ENCODE measurements at regions not wholly inside any gene's neighbourhood (a gene's known extent, or its start where the extent isn't known, plus 50 kb on each side); places are given as distances from the start of the nearest gene placed in this dataset.

DNA sequence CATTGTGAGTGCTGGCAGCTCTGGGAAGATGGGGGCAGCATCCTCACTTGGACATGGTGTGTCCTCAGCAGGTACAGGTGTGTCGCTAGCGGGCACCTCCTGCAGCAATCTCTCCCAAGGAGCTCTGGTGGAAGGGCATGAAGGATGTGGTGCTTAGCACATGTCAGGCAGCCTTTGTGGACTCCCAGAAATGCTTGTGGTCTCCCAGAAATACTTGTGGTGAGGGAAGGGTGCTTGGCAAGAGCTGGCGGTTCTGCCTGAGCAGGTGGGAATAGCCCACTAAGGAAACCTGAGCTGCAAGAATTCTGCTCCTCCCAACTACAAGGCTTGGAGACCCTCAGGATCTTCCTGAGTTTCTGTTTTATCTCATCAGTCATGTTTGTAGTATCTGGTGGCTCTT lies 371.6 kb downstream of the PRDM2 start:
- 92% methylated on average over 3 of the region's 3 CpGs for WGBS (ENCODE audit: insufficient coverage)
- Histone ChIP-seq H3K36me3 (ENCODE audit: control insufficient read depth, insufficient read depth, low read length) (no peaks in the 10 kb centered on the region), H3K27me3 (ENCODE audit: control insufficient read depth, insufficient read depth, low read length) (no peaks in the 10 kb centered on the region), H3K4me3 (ENCODE audit: low read depth, low read length) (no peak overlapping the region), H3K27ac (ENCODE audit: low read depth, low read length) (no peak overlapping the region), H3K4me1 (ENCODE audit: control insufficient read depth, insufficient read depth, low read length) (no peaks in the 10 kb centered on the region), H3K9me3 (ENCODE audit: control insufficient read depth, insufficient read depth, low read length) (peaks cover 2% of the 10 kb centered on the region)
- DNase-seq (ENCODE audit: low read depth in 4 of 6, low spot score in 6 of 6), result no peak

DNA sequence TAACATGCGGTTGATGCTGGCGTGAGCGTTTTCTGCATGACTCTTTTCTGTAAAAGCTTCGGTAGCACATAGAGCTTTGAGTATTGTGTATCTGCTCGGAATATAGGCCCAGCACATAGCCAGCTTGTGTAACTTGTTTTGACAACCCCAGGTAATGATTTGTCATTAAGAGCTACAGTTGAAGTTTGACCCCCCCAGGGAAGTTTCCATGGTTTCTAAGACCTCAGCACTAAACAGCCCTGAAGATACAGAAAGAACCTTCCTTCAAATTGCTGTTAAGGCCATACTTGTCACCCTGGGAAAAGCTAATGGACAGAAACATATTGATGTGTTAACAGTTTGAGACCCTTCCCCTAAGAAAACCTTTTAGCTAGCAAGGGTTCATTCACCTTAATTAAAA lies 380.7 kb downstream of the PRDM2 start:
- WGBS (ENCODE audit: insufficient coverage), result 89% methylated on average over 4 of the region's 5 CpGs
- Histone ChIP-seq H3K27ac (ENCODE audit: low read depth, low read length) (no peak overlapping the region), H3K36me3 (ENCODE audit: control insufficient read depth, insufficient read depth, low read length) (no peaks in the 10 kb centered on the region), H3K4me1 (ENCODE audit: control insufficient read depth, insufficient read depth, low read length) (peaks cover 3% of the 10 kb centered on the region), H3K9me3 (ENCODE audit: control insufficient read depth, insufficient read depth, low read length) (peaks cover 2% of the 10 kb centered on the region), H3K4me3 (ENCODE audit: low read depth, low read length) (no peak overlapping the region), H3K27me3 (ENCODE audit: control insufficient read depth, insufficient read depth, low read length) (no peaks in the 10 kb centered on the region)
- DNase-seq (ENCODE audit: low read depth in 4 of 6, low spot score in 6 of 6), result peak in 1 of 6 donors; percentile 79

DNA sequence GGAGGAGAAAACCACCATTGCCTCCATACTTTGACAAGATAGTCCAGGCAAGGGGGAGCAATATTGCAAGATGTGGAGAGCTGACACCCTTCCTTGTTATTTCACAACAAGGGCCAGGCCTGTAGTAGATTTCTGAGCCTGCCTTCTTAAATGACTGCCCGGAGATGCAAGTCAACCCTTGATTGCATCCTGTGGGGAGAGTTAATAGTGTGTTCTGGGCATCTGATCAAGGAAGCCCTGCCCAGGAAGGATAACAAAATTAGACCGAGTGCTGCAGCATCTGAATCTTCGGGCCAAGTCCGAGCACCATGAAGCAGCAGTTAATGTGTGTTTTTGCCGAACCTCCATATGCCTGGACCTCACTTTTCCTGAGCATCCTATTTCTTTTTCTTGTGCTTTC lies 382.3 kb downstream of the PRDM2 start:
- H3K4me1 ChIP-seq (ENCODE audit: control insufficient read depth, insufficient read depth, low read length), result peaks cover 3% of the 10 kb centered on the region
- 54% methylated on average over 5 of the region's 5 CpGs for WGBS (ENCODE audit: insufficient coverage)
- H3K36me3 ChIP-seq (ENCODE audit: control insufficient read depth, insufficient read depth, low read length), result no peaks in the 10 kb centered on the region
- no peak overlapping the region for H3K27ac ChIP-seq (ENCODE audit: low read depth, low read length)
- no peak overlapping the region for H3K4me3 ChIP-seq (ENCODE audit: low read depth, low read length)
- DNase-seq (ENCODE audit: low read depth in 4 of 6, low spot score in 6 of 6), result no peak
- no peaks in the 10 kb centered on the region for H3K27me3 ChIP-seq (ENCODE audit: control insufficient read depth, insufficient read depth, low read length)
- no peaks in the 10 kb centered on the region for H3K9me3 ChIP-seq (ENCODE audit: control insufficient read depth, insufficient read depth, low read length)

DNA sequence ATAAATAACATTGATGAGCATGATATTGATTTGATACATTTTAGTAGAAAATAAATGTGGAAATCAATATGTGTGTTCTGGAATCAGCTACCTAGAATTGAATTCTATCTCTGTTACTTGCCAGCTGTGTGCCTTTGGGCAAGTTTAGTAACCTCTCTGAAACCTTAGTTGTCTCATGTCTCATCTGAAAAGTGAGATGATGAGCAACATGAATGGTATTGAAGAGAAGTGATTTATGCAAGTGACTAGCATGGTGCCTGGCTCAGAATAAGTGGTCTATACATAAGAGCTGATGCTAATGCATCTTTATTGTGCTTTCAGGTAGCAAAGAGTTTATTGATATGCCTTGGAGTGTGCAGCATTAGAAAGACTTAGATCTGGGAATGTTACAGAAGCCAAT lies 383.3 kb downstream of the PRDM2 start:
- Histone ChIP-seq H3K4me1 (ENCODE audit: control insufficient read depth, insufficient read depth, low read length) (peaks cover 3% of the 10 kb centered on the region), H3K36me3 (ENCODE audit: control insufficient read depth, insufficient read depth, low read length) (no peaks in the 10 kb centered on the region), H3K27ac (ENCODE audit: low read depth, low read length) (no peak overlapping the region), H3K9me3 (ENCODE audit: control insufficient read depth, insufficient read depth, low read length) (no peaks in the 10 kb centered on the region), H3K4me3 (ENCODE audit: low read depth, low read length) (no peak overlapping the region), H3K27me3 (ENCODE audit: control insufficient read depth, insufficient read depth, low read length) (no peaks in the 10 kb centered on the region)
- no peak for DNase-seq (ENCODE audit: low read depth in 4 of 6, low spot score in 6 of 6)

DNA sequence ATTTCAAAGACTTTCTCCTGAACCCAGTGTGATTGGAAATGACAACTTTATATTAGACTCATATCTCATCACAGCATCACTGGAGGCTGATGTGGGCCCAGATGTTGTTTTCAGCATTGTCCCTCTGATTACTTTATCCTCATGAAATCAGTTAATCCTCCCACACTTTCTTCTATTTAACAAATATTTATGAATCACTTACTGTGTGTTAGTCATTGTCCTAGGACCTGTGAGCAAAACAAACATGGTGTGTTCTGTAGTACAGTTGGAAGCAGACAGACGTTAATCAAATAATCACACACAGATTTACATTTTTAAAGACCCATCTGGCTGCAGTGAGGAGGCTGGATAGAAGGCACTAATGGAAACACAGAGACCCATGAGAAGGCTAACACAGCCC lies 383.7 kb downstream of the PRDM2 start:
- no peaks in the 10 kb centered on the region for H3K27me3 ChIP-seq (ENCODE audit: control insufficient read depth, insufficient read depth, low read length)
- H3K27ac ChIP-seq (ENCODE audit: low read depth, low read length), result no peak overlapping the region
- no peak overlapping the region for H3K4me3 ChIP-seq (ENCODE audit: low read depth, low read length)
- no peaks in the 10 kb centered on the region for H3K9me3 ChIP-seq (ENCODE audit: control insufficient read depth, insufficient read depth, low read length)
- no peaks in the 10 kb centered on the region for H3K36me3 ChIP-seq (ENCODE audit: control insufficient read depth, insufficient read depth, low read length)
- no peak for DNase-seq (ENCODE audit: low read depth in 4 of 6, low spot score in 6 of 6)
- H3K4me1 ChIP-seq (ENCODE audit: control insufficient read depth, insufficient read depth, low read length), result peaks cover 3% of the 10 kb centered on the region
- WGBS (ENCODE audit: insufficient coverage), result no CpG with 5 or more reads among the region's 1 CpG

GRCh38 chr1:14090062-14090461 lies 390.1 kb downstream of the PRDM2 start:
- no peaks in the 10 kb centered on the region for H3K27me3 ChIP-seq (ENCODE audit: control insufficient read depth, insufficient read depth, low read length)
- DNase-seq (ENCODE audit: low read depth in 4 of 6, low spot score in 6 of 6), result no peak
- peaks cover 3% of the 10 kb centered on the region for H3K9me3 ChIP-seq (ENCODE audit: control insufficient read depth, insufficient read depth, low read length)
- H3K27ac ChIP-seq (ENCODE audit: low read depth, low read length), result no peak overlapping the region
- no CpG with 5 or more reads among the region's 1 CpG for WGBS (ENCODE audit: insufficient coverage)
- H3K4me1 ChIP-seq (ENCODE audit: control insufficient read depth, insufficient read depth, low read length), result no peaks in the 10 kb centered on the region
- H3K36me3 ChIP-seq (ENCODE audit: control insufficient read depth, insufficient read depth, low read length), result no peaks in the 10 kb centered on the region
- no peak overlapping the region for H3K4me3 ChIP-seq (ENCODE audit: low read depth, low read length)

DNA sequence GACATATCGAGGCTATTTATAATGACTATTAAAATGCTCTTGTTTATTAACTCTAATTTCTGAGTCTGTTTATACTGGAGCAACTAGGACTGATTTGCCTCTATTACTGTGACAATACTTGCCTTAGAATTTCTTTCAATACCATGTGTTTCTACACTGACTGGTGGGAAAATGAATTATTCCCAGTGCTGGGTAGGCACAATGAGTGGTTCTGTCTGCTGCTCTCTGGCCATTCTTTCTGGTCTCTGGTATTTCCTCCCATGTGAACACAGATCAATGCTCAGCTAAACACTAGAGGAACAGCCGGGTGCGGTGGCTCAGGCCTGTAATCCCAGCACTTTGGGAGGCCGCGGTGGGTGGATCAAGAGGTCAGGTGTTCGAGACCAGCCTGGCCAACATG lies 390.5 kb downstream of the PRDM2 start:
- DNase-seq (ENCODE audit: low read depth in 4 of 6, low spot score in 6 of 6), result no peak
- peaks cover 3% of the 10 kb centered on the region for H3K9me3 ChIP-seq (ENCODE audit: control insufficient read depth, insufficient read depth, low read length)
- no peaks in the 10 kb centered on the region for H3K27me3 ChIP-seq (ENCODE audit: control insufficient read depth, insufficient read depth, low read length)
- no peak overlapping the region for H3K4me3 ChIP-seq (ENCODE audit: low read depth, low read length)
- no peaks in the 10 kb centered on the region for H3K4me1 ChIP-seq (ENCODE audit: control insufficient read depth, insufficient read depth, low read length)
- H3K27ac ChIP-seq (ENCODE audit: low read depth, low read length), result no peak overlapping the region
- H3K36me3 ChIP-seq (ENCODE audit: control insufficient read depth, insufficient read depth, low read length), result no peaks in the 10 kb centered on the region
- 60% methylated on average over 1 of the region's 6 CpGs for WGBS (ENCODE audit: insufficient coverage)

GRCh38 chr1:14094611-14095400 lies 394.8 kb downstream of the PRDM2 start:
- no peaks in the 10 kb centered on the region for H3K27me3 ChIP-seq (ENCODE audit: control insufficient read depth, insufficient read depth, low read length)
- H3K36me3 ChIP-seq (ENCODE audit: control insufficient read depth, insufficient read depth, low read length), result no peaks in the 10 kb centered on the region
- no peak overlapping the region for H3K27ac ChIP-seq (ENCODE audit: low read depth, low read length)
- H3K4me1 ChIP-seq (ENCODE audit: control insufficient read depth, insufficient read depth, low read length), result no peaks in the 10 kb centered on the region
- peaks cover 3% of the 10 kb centered on the region for H3K9me3 ChIP-seq (ENCODE audit: control insufficient read depth, insufficient read depth, low read length)
- WGBS (ENCODE audit: insufficient coverage), result 100% methylated on average over 1 of the region's 4 CpGs
- H3K4me3 ChIP-seq (ENCODE audit: low read depth, low read length), result no peak overlapping the region
- peak in 1 of 6 donors; percentile 71 for DNase-seq (ENCODE audit: low read depth in 4 of 6, low spot score in 6 of 6)

GRCh38 chr1:14098294-14098913 lies 398.4 kb downstream of the PRDM2 start:
- H3K36me3 ChIP-seq (ENCODE audit: control insufficient read depth, insufficient read depth, low read length), result no peaks in the 10 kb centered on the region
- H3K4me3 ChIP-seq (ENCODE audit: low read depth, low read length), result no peak overlapping the region
- DNase-seq (ENCODE audit: low read depth in 4 of 6, low spot score in 6 of 6), result peak in 2 of 6 donors; percentile 49 to 60
- H3K4me1 ChIP-seq (ENCODE audit: control insufficient read depth, insufficient read depth, low read length), result no peaks in the 10 kb centered on the region
- H3K9me3 ChIP-seq (ENCODE audit: control insufficient read depth, insufficient read depth, low read length), result no peaks in the 10 kb centered on the region
- no peak overlapping the region for H3K27ac ChIP-seq (ENCODE audit: low read depth, low read length)
- no peaks in the 10 kb centered on the region for H3K27me3 ChIP-seq (ENCODE audit: control insufficient read depth, insufficient read depth, low read length)

GRCh38 chr1:14100444-14100843 lies 400.5 kb downstream of the PRDM2 start:
- H3K4me3 ChIP-seq (ENCODE audit: low read depth, low read length), result no peak overlapping the region
- H3K36me3 ChIP-seq (ENCODE audit: control insufficient read depth, insufficient read depth, low read length), result no peaks in the 10 kb centered on the region
- H3K27me3 ChIP-seq (ENCODE audit: control insufficient read depth, insufficient read depth, low read length), result no peaks in the 10 kb centered on the region
- no peaks in the 10 kb centered on the region for H3K9me3 ChIP-seq (ENCODE audit: control insufficient read depth, insufficient read depth, low read length)
- H3K27ac ChIP-seq (ENCODE audit: low read depth, low read length), result no peak overlapping the region
- DNase-seq (ENCODE audit: low read depth in 4 of 6, low spot score in 6 of 6), result no peak
- H3K4me1 ChIP-seq (ENCODE audit: control insufficient read depth, insufficient read depth, low read length), result no peaks in the 10 kb centered on the region
- WGBS (ENCODE audit: insufficient coverage), result 91% methylated on average over 1 of the region's 1 CpG
